ENCODE measurements at regions not wholly inside any gene's neighbourhood (a gene's known extent, or its start where the extent isn't known, plus 50 kb on each side); places are given as distances from the start of the nearest gene placed in this dataset.
A peak's percentile ranks its signal among the peaks of the same experiment; 100 is the strongest.
"Not testable (repeated sequence)": the region's sequence is repeated elsewhere in the genome, so short reads cannot be mapped to it uniquely, and the experiment has no call there.

GRCh38 chr17:47066841-47067682 is 88.0 kb upstream of the RPRML start:
- DNase-seq (ENCODE audit: low read depth in 2 of 3, low spot score in 2 of 3), result peak; percentile 47 to 57 (median 50)

- DNase-seq (ENCODE audit: low read depth in 2 of 3, low spot score in 2 of 3), result no peak
Observed at GRCh38 chr17:47066095-47066494, 87.0 kb upstream of the RPRML start.

DNA sequence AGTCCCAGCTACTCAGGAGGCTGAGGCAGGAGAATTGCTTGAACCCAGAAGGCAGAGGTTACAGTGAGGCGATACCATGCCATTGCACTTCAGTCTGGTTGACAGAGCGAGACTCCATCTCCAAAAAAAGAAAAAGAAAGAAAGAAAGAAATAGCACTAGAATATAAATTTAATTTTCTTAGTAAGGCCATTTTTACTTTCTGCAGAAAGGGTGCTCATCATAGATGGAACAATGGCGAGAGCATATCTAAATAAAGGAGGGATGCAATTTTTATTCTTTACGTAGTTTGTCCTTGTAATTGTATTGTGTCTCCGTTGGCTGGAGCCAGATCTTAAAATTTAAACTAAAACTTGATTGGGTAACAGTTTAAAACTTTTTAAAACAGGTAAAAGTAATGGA is 85.6 kb upstream of the RPRML start:
- no peak for DNase-seq (ENCODE audit: low read depth in 2 of 3, low spot score in 2 of 3)

GRCh38 chr17:47063475-47063874 is 84.4 kb upstream of the RPRML start:
- no peak for DNase-seq (ENCODE audit: low read depth in 2 of 3, low spot score in 2 of 3)

GRCh38 chr17:47062851-47063250 is 83.8 kb upstream of the RPRML start:
- not testable (repeated sequence) for DNase-seq (ENCODE audit: low read depth in 2 of 3, low spot score in 2 of 3)

DNA sequence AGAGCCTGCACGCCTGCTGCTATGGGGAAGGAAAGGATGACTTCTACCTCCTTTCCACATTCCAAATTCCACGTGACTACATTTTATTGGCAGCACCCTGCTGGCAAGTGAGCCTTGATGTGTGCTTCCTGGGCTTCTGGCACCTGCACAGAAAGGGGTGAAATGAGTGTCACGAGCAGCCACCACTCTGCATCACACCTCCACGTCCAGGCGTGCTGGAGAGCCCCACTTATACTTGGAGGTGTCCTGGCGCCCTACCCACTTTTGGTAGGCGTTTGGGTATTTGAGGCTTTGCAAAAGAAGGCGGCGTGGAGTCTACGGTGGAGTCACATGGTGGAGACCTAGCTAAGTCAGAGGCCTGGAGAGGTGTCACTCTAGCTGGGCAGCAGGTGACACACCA is 81.0 kb upstream of the RPRML start:
- not testable (repeated sequence) for DNase-seq (ENCODE audit: low read depth in 2 of 3, low spot score in 2 of 3)

- DNase-seq (ENCODE audit: low read depth in 2 of 3, low spot score in 2 of 3), result no peak
Observed at GRCh38 chr17:47057830-47058229, 78.8 kb upstream of the RPRML start.

DNA sequence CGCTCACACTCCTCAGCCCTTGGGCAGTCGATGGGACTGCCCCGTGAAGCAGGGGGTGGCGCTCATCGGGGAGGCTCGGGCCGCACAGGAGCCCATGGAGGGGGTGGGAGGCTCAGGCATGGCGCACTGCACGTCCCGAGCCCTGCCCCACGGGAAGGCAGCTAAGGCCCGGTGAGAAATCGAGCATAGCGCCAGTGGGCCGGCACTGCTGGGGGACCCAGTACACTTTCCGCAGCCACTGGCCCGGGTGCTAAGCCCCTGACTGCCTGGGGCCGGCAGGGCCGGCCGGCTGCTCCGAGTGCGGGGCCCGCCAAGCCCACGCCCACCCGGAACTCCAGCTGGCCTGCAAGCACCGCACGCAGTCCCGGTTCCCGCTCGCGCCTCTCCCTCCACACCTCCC is 78.2 kb upstream of the RPRML start:
- DNase-seq (ENCODE audit: low read depth in 2 of 3, low spot score in 2 of 3), result not testable (repeated sequence)

GRCh38 chr17:47056687-47057086 is 77.6 kb upstream of the RPRML start:
- DNase-seq (ENCODE audit: low read depth in 2 of 3, low spot score in 2 of 3), result not testable (repeated sequence)
